ENCODE measurements at regions not wholly inside any gene's neighbourhood (a gene's known extent, or its start where the extent isn't known, plus 50 kb on each side); places are given as distances from the start of the nearest gene placed in this dataset.

DNA sequence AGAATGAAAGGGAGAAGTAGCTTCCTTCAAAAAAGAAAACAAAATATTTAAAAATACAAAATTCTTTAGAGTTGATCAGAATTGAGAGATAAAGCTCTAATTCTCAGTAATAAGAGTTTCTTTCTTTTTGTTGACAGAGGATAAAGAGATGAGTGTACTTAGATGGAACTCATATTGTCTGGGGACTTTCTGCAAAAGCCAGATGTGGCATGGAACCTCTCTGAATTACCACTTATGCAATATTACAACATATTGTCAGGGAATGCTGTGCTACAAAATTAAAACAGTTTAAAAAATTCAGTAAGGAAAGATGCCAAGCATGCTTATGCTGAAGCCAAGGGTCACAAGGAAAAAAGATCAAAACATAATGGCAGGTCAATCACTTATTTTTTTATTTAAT is 386.6 kb upstream of the LRATD1 start:
- H2AFZ ChIP-seq (ENCODE audit: insufficient read depth, low read depth, low read length, poor library complexity, severe bottlenecking) = no peak overlapping the region
- H3K27me3 ChIP-seq (replicated peaks in 1 of 4; ENCODE audit: control extremely low read depth in 1 of 4, control insufficient read depth in 3 of 4, insufficient read depth in 4 of 4, low read length in 3 of 4) = no peaks in the 10 kb centered on the region
- no peaks in the 10 kb centered on the region for H4K20me1 ChIP-seq (ENCODE audit: control insufficient read depth, insufficient read depth, low read length, poor library complexity, severe bottlenecking)
- no peak for ATAC-seq (ENCODE audit: low read depth)
- POLR2A ChIA-PET = no interaction called here
- intact Hi-C loops (cut with micrococcal nuclease) = no loop called here
- no peak for DNase-seq
- Mint-ChIP-seq H3K4me1 (no peaks in the 10 kb centered on the region), H3K9me3 (ENCODE audit: insufficient read depth) (peaks cover 6% of the 10 kb centered on the region), H3K4me3 (no peak overlapping the region), H3K27me3 (no peaks in the 10 kb centered on the region), H3K27ac (no peak overlapping the region)
- H3K9ac ChIP-seq (ENCODE audit: low read length) = no peak overlapping the region
- no peaks in the 10 kb centered on the region for H3K4me1 ChIP-seq (ENCODE audit: control insufficient read depth in 2 of 2, insufficient read depth in 2 of 2, low read length in 2 of 2)
- H3K27ac ChIP-seq (ENCODE audit: low read length in 2 of 2) = no peak overlapping the region
- CTCF ChIA-PET = no interaction called here
- no peaks in the 10 kb centered on the region for H3K36me3 ChIP-seq (replicated peaks in 1 of 2; ENCODE audit: control extremely low read depth in 1 of 2, control insufficient read depth in 1 of 2, extremely low read depth in 1 of 2, insufficient read depth in 2 of 2, low read length in 1 of 2)
- no peaks in the 10 kb centered on the region for H3K79me2 ChIP-seq (ENCODE audit: control insufficient read depth, insufficient read depth, low read length)
- H3K4me2 ChIP-seq (replicated peaks; ENCODE audit: low read depth, low read length, poor library complexity, severe bottlenecking) = no peak overlapping the region
- peaks cover 0 to 8% (median 0%) of the 10 kb centered on the region in 3 donors for H3K9me3 ChIP-seq (ENCODE audit: control extremely low read depth in 1 of 3, control insufficient read depth in 2 of 3, insufficient read depth in 1 of 3, low read length in 2 of 3)
- no peak overlapping the region for H3K4me3 ChIP-seq (ENCODE audit: control extremely low read depth in 1 of 5, extremely low read depth in 1 of 5, insufficient read depth in 1 of 5, low read depth in 2 of 5, low read length in 4 of 5)
- no peak for TF ChIP-seq EZH2 (IDR thresholded peaks at IDR 0.05; ENCODE audit: borderline replicate concordance, insufficient read depth, low read depth, low read length, poor library complexity, severe bottlenecking)
- TF ChIP-seq, protein P1, sequence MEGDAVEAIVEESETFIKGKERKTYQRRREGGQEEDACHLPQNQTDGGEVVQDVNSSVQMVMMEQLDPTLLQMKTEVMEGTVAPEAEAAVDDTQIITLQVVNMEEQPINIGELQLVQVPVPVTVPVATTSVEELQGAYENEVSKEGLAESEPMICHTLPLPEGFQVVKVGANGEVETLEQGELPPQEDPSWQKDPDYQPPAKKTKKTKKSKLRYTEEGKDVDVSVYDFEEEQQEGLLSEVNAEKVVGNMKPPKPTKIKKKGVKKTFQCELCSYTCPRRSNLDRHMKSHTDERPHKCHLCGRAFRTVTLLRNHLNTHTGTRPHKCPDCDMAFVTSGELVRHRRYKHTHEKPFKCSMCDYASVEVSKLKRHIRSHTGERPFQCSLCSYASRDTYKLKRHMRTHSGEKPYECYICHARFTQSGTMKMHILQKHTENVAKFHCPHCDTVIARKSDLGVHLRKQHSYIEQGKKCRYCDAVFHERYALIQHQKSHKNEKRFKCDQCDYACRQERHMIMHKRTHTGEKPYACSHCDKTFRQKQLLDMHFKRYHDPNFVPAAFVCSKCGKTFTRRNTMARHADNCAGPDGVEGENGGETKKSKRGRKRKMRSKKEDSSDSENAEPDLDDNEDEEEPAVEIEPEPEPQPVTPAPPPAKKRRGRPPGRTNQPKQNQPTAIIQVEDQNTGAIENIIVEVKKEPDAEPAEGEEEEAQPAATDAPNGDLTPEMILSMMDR (IDR thresholded peaks at IDR 0.05) = no peak

DNA sequence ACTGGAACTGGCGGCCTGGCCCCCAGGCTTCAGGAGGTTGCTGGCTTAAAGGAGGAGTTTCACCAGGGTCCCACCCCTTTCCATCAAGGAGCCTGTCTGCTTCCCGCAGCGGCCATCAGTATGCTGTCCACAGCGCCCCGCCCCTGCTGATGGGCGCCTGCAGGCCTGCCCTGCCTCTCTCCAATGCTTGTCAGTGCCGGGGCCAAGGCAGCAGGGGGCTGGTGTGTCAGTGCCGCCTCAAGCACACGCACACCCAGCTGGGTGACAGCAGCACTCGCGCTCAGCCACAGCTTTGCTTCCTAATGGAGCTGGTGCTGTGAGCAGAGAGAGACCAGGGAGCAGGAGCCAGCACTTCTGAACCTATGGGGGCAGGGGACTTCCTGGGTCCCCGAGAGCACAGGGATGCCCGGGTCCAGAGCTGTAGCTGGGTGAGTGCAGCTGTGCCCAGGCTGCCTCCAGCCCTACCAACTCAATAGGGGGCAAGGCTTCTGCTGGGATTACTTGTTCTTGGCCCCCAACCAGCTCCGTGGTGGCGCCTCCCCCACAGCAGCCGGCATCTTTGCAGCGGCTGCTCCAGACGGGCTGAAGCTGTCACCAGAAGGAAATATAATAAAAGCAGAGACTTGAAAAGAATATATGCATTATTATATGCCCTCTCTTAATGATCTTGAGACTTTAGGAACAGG is 377.2 kb upstream of the LRATD1 start:
- H3K4me2 ChIP-seq (replicated peaks; ENCODE audit: low read depth, low read length, poor library complexity, severe bottlenecking) = no peak overlapping the region
- H3K4me1 ChIP-seq (ENCODE audit: control insufficient read depth in 2 of 2, insufficient read depth in 2 of 2, low read length in 2 of 2) = no peaks in the 10 kb centered on the region
- H3K4me1 Mint-ChIP-seq = no peaks in the 10 kb centered on the region
- H2AFZ ChIP-seq (ENCODE audit: insufficient read depth, low read depth, low read length, poor library complexity, severe bottlenecking) = no peak overlapping the region
- no peak overlapping the region for H3K27ac ChIP-seq (ENCODE audit: low read length in 2 of 2)
- no peaks in the 10 kb centered on the region for H3K79me2 ChIP-seq (ENCODE audit: control insufficient read depth, insufficient read depth, low read length)
- H3K9me3 ChIP-seq (ENCODE audit: control extremely low read depth in 1 of 3, control insufficient read depth in 2 of 3, insufficient read depth in 1 of 3, low read length in 2 of 3) = peaks cover 0 to 14% (median 0%) of the 10 kb centered on the region in 3 donors
- no peaks in the 10 kb centered on the region for H3K27me3 ChIP-seq (replicated peaks in 1 of 4; ENCODE audit: control extremely low read depth in 1 of 4, control insufficient read depth in 3 of 4, insufficient read depth in 4 of 4, low read length in 3 of 4)
- intact Hi-C loops (cut with micrococcal nuclease) = no loop called here
- ChIA-PET CTCF (no interaction called here), POLR2A (no interaction called here)
- no peaks in the 10 kb centered on the region for H3K27me3 Mint-ChIP-seq
- H3K4me3 Mint-ChIP-seq = no peak overlapping the region
- TF ChIP-seq, protein P1 (IDR thresholded peaks at IDR 0.05) = no peak
- TF ChIP-seq EZH2 (IDR thresholded peaks at IDR 0.05; ENCODE audit: borderline replicate concordance, insufficient read depth, low read depth, low read length, poor library complexity, severe bottlenecking) = no peak
- H3K9ac ChIP-seq (ENCODE audit: low read length) = no peak overlapping the region
- H3K4me3 ChIP-seq (ENCODE audit: control extremely low read depth in 1 of 5, extremely low read depth in 1 of 5, insufficient read depth in 1 of 5, low read depth in 2 of 5, low read length in 4 of 5) = no peak overlapping the region
- H3K36me3 ChIP-seq (replicated peaks in 1 of 2; ENCODE audit: control extremely low read depth in 1 of 2, control insufficient read depth in 1 of 2, extremely low read depth in 1 of 2, insufficient read depth in 2 of 2, low read length in 1 of 2) = no peaks in the 10 kb centered on the region
- no peaks in the 10 kb centered on the region for H3K9me3 Mint-ChIP-seq (ENCODE audit: insufficient read depth)
- H3K27ac Mint-ChIP-seq = no peak overlapping the region
- DNase-seq = no peak
- no peak for ATAC-seq (ENCODE audit: low read depth)
- H4K20me1 ChIP-seq (ENCODE audit: control insufficient read depth, insufficient read depth, low read length, poor library complexity, severe bottlenecking) = no peaks in the 10 kb centered on the region
- 91% methylated on average over 13 of the region's 18 CpGs for WGBS (ENCODE audit: insufficient coverage)

Data from B cell (primary cell).